Keratinocyte (primary cell): ENCODE measurements at regions not wholly inside any gene's neighbourhood (a gene's known extent, or its start where the extent isn't known, plus 50 kb on each side); places are given as distances from the start of the nearest gene placed in this dataset.

Source experiments
- CTCF ChIP-seq, 3 experiments: IDR thresholded peaks in 1 of 3; conservative IDR thresholded peaks in 1 of 3; optimal IDR thresholded peaks in 1 of 3; 2 replicates in 2 of 3; 3 replicates in 1 of 3; pipeline versions ENCODE3 to v1.5.1; 2011; ENCODE audit warnings: low read length in 3 of 3, mild to moderate bottlenecking in 3 of 3, moderate library complexity in 2 of 3, control low read depth in 1 of 3, inconsistent platforms in 1 of 3; ENCODE audit not compliant: insufficient read depth in 2 of 3; ENCODE audit errors: extremely low read depth in 1 of 3
- EZH2 ChIP-seq: IDR thresholded peaks from one replicate; pipeline ENCODE4 v1.6.1; 2012; ENCODE audit warnings: inconsistent platforms, mild to moderate bottlenecking, low read length, moderate library complexity

GRCh38 chr11:20303391-20303965 lies 60.0 kb upstream of the HTATIP2 start:
- TF ChIP-seq EZH2 (no peak), CTCF (optimal IDR thresholded peaks at IDR 0.05 in 1 of 3, IDR thresholded peaks at IDR 0.05 in 1 of 3, conservative IDR thresholded peaks at IDR 0.05 in 1 of 3; ENCODE audit: extremely low read depth in 1 of 3, insufficient read depth in 2 of 3, low read length in 3 of 3) (no peak)
